Activated naive CD4-positive, alpha-beta T cell (primary cell): ENCODE measurements at regions not wholly inside any gene's neighbourhood (a gene's known extent, or its start where the extent isn't known, plus 50 kb on each side); places are given as distances from the start of the nearest gene placed in this dataset.

Experiments used
- DNase-seq, 4 experiments: peaks; one replicate each; lab custom pipeline; 2025; lab: John Stamatoyannopoulos, UW

- DNase-seq = no peak
Measured at GRCh38 chr4:24105327-24106038, 215.6 kb upstream of the PPARGC1A start.

- no peak for DNase-seq
Measured at GRCh38 chr4:24104158-24104565, 214.3 kb upstream of the PPARGC1A start.

GRCh38 chr4:24103434-24104157, 213.7 kb upstream of the PPARGC1A start:
- no peak for DNase-seq

GRCh38 chr4:24102621-24103020, 212.8 kb upstream of the PPARGC1A start:
- DNase-seq = no peak

GRCh38 chr4:24096603-24097002, 206.8 kb upstream of the PPARGC1A start:
- DNase-seq = no peak

GRCh38 chr4:24094726-24095125, 204.9 kb upstream of the PPARGC1A start:
- no peak for DNase-seq

- DNase-seq = no peak
Measured at GRCh38 chr4:24093446-24093845, 203.6 kb upstream of the PPARGC1A start.

GRCh38 chr4:24091639-24092233, 201.9 kb upstream of the PPARGC1A start:
- DNase-seq = no peak

- DNase-seq = no peak
Measured at GRCh38 chr4:24089851-24090534, 200.1 kb upstream of the PPARGC1A start.

- DNase-seq = no peak
Measured at GRCh38 chr4:24080871-24081270, 191.0 kb upstream of the PPARGC1A start.

GRCh38 chr4:24078347-24078962, 188.6 kb upstream of the PPARGC1A start:
- no peak for DNase-seq

- no peak for DNase-seq
Measured at GRCh38 chr4:24076811-24077210, 187.0 kb upstream of the PPARGC1A start.

- DNase-seq = no peak
Measured at GRCh38 chr4:24073948-24074347, 184.1 kb upstream of the PPARGC1A start.

- DNase-seq = no peak
Measured at GRCh38 chr4:24071612-24072372, 181.9 kb upstream of the PPARGC1A start.

GRCh38 chr4:24070117-24070516, 180.3 kb upstream of the PPARGC1A start:
- DNase-seq = no peak

- DNase-seq = no peak
Measured at GRCh38 chr4:24067367-24068193, 177.7 kb upstream of the PPARGC1A start.

- no peak for DNase-seq
Measured at GRCh38 chr4:24065974-24066373, 176.1 kb upstream of the PPARGC1A start.

- DNase-seq = no peak
Measured at GRCh38 chr4:24063731-24064130, 173.9 kb upstream of the PPARGC1A start.

GRCh38 chr4:24060932-24061331, 171.1 kb upstream of the PPARGC1A start:
- no peak for DNase-seq

- DNase-seq = no peak
Measured at GRCh38 chr4:24059839-24060238, 170.0 kb upstream of the PPARGC1A start.
